ENCODE measurements at regions not wholly inside any gene's neighbourhood (a gene's known extent, or its start where the extent isn't known, plus 50 kb on each side); places are given as distances from the start of the nearest gene placed in this dataset.
A peak's percentile ranks its signal among the peaks of the same experiment; 100 is the strongest.
"Not testable (repeated sequence)": the region's sequence is repeated elsewhere in the genome, so short reads cannot be mapped to it uniquely, and the experiment has no call there.

DNA sequence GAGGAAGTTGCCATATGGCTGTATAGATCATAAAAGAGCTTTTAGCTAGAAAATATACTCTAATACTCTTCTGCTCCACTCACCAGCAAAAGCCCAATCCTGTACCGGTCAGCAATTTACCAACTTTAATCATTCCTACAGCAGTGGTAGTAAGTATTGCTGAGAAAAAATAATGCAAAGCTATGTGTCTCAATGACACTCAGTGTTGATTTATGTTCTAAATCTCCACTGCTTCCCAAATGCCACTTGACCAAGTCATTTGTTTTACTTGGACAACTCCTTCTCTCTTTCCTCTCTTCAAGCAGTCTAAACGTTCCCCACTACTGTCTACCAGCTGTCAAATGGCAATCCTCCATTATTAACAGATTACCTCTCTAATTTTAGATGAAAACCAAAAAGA is 201.8 kb upstream of the GK2 start:
- no peak for DNase-seq (ENCODE audit: low spot score)

DNA sequence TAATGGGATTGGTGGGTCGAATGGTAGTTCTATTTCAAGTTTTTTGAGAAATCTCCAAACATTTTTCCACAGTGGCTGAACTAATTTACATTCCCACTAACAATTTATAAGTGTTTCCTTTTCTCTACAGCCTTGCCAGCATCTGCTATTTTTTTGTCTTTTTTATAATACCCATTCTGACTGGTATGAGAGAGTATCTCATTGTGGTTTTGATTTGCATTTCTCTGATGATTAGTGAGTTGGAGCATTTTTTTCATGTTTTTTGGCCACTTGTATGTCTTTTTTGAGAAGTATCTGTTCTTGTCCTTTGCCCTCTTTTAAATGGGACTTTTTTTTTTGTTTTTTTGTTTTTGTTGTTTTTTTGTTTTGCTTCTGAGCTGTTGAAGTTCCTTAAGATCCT is 200.0 kb upstream of the GK2 start:
- DNase-seq (ENCODE audit: low spot score): no peak

DNA sequence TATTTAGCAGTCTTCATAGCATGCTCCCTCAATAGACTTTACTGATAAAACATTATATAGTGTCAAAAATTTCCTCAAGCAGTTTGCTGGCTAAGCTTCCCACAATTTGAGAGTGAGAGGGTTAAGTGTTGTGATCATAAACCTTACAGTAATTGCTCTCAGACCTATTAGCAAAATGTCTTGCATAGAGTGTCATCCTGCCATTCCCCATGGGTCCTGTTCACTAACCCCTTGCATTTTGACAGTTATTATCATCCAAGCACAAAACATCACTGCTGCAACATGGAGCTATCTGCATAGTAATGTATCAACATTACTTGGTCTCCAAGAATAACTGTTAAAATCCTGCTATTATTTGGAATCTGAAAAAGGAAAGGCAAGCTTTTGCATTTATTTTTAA is 196.1 kb upstream of the GK2 start:
- no peak for DNase-seq (ENCODE audit: low spot score)

DNA sequence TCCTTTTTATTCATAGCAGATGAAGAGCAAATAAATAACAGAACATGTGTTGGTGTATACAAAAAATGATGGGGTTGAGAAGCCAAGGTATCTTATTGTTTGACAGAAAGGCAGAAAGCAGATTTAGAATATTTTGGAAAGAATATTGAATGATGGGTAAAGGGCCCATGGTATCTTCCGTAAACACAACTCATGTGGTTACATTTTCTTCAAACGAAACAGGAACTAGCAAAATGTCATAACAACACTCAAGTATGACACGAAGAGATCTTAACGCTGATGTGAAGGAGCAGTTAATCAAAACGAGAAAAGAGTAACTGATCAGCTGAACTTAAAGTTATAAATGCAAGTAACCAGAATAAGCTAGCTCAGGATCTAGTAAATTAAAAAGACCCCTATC is 195.7 kb upstream of the GK2 start:
- DNase-seq (ENCODE audit: low spot score): no peak

DNA sequence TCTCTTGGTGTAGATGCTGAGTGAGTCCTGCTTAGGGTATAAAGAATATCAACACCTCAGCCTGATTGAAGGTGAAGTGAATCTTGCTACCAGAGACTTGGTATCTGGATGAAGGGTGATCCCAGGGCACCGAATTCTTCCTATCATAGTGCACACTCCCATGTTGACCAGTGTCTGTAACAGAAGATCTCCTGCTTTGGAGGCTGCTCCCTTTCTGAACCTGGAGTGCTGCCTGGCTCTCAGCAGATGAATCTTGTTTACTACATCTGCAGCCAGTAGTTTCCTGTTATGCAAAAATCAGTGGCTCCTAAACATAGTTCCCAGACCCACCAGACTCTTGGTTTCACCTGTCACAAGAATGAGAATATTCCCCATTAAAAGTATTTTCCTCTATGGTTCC is 191.7 kb upstream of the GK2 start:
- no peak for DNase-seq (ENCODE audit: low spot score)

DNA sequence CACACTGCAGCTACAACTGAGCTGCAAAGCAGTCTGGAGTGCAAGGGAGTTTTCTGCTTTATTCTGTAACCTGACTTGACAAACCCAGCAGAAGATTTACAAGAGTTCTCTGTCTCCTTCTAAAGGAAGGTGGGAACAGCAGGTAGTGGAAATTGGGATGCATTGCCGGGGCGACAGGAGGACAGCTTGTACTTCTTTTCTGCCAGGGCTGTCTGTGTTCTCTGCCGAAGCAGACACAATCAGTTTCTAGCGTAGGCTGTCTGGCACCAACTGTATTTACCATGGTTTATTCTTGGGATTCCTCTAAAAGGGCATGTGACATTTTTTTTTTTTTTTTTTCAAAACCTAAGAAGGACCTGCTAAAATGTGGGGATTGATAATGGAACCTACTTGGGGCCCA is 190.8 kb upstream of the GK2 start:
- peak; percentile 58 for DNase-seq (ENCODE audit: low spot score)

DNA sequence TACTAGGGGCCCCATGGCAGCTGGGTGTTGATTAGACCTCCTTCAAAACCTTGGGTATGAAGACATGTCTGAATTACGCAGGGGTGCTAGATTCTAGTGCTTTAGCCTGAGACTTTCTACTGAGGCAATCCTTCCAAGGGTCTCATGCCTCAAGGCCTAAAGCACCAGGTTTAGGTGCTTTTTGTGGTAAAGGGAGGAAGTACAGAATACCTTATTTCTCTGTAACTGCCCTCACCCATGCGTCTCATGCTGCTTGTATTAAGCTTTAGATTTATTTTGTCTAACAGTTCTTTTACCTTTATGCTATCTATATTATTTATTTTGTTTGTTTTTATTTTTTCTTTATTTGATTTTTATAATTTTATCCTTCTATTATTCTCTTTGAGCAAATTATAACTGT is 190.2 kb upstream of the GK2 start:
- DNase-seq (ENCODE audit: low spot score): no peak

DNA sequence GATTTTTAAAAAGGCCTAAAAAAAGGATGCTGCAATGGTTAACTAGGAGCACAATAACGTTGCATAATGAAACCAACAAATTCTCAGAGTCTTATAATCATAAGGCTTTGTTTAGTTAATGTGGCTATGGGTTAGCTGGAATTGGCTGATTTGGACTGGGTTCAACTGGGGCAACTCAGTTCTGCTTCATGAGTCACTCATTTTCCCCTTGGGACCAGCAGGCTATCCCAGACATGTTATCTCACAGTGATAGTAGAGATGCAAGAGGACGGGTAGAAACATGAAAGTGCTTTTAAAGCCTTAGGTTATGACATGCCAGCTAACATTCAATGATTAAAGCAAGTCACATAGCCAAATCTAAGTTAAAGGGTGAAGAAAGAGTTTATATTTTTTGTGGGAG is 189.2 kb upstream of the GK2 start:
- DNase-seq (ENCODE audit: low spot score): no peak

DNA sequence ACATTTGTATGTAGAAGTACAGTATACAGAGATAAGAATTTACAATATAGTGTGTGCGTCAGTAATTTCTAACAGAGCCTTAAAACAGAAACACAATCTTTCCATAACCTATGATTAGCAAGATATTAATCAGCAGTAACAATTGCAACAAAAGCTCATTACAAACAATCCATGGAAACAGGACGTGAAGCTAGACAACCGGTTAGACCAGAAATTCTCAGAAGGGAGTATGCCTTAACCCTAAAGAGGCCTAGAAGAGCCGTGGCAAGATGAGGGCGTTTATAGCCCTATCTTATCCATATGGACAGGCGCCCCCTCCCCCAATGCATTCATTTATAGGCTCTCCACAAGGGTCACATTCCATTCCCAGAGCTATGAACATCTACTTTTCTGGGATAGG is 184.2 kb upstream of the GK2 start:
- not testable (repeated sequence) for DNase-seq (ENCODE audit: low spot score)

DNA sequence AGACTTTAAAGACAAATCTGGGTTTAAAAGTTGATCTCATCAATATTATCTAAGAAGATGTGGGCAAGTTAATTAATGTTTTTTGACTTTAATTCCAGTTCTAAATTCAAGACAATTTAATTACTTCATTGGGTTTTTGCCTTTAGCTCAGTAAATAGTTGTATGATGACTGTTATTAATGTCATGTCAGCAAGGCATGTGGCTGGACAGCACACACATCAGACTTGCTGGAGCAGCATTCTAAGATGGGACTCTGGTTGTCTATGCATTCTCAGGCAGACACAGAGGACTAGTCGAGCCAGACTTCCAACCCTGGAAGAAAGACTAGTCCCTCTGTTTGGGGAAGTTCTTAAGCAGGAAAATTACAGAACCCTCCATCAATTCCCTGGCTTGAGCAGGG is 180.7 kb upstream of the GK2 start:
- no peak for DNase-seq (ENCODE audit: low spot score)

DNA sequence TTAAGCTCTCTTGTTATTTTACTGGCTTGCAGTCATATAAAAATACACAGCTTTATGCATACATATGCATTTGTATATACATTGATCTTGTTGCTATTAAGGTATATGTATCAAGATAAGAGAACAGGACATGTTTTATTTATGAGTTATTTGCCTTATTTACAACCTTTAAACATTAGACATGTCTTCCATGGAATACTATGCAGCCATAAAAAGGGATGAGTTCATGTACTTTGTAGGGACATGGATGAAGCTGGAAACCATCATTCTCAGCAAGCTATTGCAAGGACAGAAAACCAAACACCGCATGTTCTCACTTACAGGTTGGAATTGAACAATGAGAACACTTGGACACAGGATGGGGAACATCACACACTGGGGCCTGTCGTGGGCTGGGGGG is 179.2 kb upstream of the GK2 start:
- not testable (repeated sequence) for DNase-seq (ENCODE audit: low spot score)

DNA sequence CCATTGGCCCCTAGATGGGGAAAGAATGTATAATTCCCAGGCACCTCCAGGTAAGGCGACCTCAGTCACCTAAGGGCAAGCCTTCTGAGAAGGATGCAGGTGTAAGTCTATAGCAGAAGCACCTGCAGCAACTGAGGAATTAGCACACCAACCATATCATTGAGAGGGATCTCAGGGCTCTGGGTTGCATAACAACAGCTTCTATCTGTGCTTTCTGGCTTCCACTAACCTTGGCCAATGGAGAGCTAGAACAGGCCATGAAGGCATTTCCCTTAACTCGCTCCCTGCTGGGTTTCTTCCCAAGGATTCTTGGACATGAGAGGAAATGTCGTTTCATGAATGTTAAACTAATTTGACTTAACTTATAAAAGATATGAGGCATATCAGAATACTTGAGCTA is 177.8 kb upstream of the GK2 start:
- no peak for DNase-seq (ENCODE audit: low spot score)

DNA sequence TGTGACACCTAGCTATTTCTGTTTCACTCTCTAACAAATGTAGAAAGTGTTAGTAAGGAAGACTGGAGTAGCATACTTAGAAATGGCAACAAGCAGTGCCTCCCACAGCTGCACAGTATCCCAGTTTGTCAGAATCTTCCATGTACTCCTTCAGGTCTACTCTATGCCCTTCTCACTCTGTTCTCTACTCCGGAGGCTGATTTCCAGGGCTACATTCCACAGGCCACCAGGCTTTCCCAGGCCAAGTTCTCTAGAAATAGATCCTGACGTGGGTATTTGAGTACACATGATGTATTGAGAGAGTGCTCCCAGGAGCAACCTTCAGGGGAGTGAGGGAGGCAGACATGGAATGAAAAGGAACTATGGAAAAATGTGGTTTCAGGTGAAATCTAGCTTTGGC is 177.3 kb upstream of the GK2 start:
- DNase-seq (ENCODE audit: low spot score): no peak

DNA sequence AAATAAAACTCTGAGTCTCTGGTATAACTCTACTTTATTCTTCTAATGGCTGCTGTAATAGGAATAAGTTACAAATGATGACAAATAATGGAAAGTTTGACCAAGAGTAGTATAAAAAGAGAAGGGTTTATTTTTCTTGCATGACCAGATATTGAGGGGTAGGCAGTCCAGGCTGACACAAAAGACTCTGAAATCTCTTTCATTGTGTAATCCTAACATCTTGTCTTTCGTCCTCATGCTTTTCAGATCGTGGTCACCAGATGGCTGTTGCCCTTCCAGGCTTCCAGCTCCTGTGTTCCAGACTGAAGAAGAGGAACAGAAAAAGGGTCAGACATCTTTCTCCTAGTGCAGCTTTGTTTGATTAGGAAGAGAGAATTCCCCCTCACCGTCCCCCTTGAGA is 176.9 kb upstream of the GK2 start:
- DNase-seq (ENCODE audit: low spot score): no peak

DNA sequence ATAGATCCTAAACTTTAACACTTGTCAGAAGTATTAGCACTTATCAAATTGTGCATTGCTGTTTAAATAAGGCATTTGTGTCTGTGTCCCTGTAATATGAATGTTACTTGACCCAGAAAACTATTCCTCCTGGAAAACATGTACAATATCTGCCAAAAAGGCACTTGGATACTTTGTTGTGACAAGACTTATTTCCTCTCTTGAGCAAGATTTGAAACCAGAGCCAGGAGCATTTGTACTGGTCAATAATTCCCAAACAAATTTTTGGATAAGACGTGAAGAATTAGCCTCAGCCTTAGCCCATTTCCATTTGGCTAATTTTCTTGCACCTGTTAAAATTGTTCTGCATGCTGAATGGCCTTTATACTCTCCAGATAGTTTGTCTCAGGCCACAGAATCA is 176.3 kb upstream of the GK2 start:
- DNase-seq (ENCODE audit: low spot score): no peak

DNA sequence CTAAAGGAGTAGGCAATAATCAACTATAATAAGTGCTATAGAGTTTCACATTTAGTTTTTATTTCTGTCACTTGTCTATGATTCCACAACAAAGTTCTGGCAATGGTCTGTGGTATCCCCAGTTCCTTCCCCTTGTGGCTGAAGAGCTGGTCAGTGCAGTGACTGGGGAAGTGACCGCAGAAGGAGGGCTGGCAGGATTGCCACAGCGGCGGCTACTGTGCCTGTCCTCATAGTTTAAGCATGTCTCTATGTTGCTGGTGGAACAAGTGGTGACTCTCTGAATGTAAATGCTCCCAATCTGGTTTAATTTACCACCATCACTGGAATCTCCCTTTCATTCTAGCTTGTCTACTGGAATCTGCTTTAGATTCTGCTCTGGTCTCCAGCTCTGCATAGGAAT is 170.6 kb upstream of the GK2 start:
- DNase-seq (ENCODE audit: low spot score): no peak

DNA sequence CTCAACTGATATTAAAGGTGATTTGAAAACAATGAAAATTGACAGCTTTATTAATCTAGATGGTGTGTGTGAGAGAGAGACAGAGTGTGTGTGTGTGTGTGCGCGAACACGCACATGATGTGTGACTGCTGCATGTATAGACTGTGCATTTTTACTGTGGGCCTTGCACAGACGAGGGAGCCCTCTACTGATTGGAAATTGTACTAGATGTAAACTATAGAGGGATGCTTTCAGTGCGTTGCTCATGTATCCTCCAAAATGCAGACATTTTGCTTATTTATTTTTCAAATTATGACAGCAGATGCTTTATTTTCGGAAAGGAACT is 168.4 kb upstream of the GK2 start:
- DNase-seq (ENCODE audit: low spot score): peak; percentile 24

DNA sequence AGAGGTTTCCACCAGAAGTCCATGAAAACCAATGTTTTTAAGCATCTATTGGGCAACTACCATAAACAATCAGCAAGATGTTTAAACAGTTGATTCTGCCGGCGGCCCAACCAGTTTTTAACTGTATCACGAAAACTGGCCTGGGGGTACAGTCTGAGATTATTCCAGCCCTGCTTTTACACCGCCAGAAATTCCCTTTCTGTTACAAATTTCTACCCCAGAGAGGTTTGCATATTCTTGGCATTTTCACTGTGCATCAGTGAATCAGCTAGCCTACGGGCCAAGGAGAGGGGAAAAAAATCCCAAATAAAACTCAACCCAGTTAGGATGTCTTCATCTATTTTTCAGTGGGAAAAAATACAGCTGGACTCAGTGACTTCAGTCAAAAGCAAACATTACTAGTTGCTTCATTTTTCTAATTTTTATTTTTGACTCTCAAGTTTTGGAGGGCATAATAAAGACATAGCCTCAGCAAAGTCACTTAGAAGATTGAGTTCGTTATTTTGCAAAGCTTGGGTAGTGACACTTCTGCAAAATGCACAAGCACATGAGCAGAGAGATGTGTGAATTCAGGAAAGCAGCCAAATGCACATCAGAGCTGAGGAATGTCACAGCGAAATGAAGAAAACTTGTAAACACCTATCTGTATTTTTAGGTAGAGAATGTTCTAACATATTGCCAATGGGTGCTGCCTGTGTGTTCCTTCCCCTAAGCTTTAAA is 167.8 kb upstream of the GK2 start:
- DNase-seq (ENCODE audit: low spot score): no peak

DNA sequence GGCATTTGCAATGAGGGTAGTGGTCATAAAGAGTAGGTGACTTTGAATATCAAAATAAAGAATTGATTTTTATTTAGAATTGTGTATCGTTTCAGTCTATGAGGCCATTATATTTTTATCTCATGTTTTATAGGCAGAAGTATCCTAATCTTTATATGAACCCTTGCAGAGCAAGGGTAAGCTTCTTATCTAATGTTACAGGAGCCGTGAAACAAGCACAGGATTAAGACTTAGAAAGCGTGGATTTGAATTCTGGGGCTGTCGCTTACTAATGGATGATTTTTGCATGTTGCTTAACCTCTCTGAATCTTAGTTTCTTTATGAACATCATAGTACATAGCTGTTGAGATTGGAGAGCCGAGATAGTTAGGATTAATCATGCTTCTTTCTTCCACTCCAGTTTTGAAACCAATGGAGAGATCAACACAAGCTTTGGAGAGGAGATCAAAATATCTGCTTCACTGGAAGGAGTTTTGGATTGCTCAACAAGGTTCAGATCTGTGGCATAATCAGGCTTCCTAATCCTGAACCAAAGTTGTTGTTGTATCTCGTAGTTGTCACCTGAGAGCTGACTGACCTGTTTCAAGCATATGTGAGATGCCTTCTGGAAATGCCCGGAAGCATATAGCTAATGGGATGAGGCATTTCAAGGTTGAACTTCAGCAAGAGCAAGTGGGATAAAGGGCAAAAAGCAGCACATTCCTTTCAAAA is 166.9 kb upstream of the GK2 start:
- DNase-seq (ENCODE audit: low spot score): no peak

DNA sequence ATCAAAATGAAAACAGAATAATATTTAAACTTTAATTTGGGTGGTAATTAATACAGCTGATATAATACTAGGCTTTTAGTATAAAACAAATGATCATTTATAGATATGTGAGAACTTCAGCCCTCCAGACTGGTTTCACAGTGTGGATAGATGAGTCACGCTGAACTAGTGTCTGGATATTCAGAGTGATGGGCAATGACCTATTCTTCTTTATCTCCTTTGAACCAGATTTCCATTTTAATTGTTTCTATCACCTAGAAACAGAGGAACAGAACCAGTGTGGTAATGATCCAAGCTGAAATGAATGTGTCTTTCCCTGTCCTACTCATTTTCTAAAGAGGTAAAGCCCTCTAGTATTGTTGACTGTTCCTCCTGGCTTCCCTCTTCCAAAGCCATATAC is 155.2 kb upstream of the GK2 start:
- no peak for DNase-seq (ENCODE audit: low spot score)

DNA sequence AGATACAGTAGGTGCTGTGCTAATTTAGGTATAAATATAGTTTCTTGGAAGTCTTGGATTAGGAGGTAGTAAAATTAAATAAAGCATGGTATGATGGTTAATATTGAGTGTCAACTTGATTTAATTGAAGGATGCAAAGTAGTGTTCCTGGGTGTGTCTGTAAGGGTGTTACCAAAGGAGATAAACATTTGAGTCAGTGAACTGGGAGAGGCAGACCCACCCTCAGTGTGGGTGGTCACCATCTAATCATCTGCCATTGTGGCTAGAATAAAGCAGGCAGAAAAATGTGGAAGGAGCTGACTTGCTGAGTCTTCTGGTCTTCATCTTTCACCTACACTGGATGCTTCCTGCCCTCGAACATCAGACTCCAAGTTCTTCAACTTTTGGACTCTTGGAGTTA is 153.7 kb upstream of the GK2 start:
- DNase-seq (ENCODE audit: low spot score): no peak

DNA sequence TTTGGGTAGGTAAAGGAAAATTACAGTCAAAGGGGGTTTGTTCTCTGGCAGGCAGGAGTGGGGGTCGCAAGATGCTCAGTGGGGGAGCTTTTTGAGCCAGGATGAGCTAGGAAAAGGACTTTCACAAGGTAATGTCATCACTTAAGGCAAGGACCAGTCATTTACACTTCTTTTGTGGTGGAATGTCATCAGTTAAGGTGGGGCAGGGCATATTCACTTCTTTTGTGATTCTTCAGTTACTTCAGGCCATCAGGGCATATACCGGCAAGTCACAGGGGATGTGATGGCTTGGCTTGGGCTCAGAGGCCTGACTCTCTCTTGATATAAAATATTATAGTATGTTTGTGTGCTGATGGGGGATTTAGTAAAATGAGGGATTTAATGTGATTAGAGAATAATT is 151.4 kb upstream of the GK2 start:
- not testable (repeated sequence) for DNase-seq (ENCODE audit: low spot score)

DNA sequence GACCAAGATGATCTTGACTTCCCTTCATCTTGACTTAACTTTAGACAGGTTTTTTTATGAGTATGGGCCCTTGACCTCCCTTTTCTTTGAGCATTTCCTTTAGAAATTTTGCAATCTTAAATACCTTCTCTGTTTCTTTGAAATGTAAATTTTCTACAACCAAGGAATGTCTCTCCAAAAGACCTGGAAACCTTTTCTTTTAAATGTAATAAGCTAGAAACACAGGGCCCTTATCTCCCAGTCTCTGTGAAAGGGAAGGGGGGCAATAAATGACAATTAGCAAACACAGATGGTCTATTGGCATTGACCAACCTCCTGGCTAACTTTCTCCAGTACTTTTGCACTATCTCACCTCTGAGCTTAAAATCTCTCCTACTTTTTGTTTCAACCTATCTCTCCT is 144.3 kb upstream of the GK2 start:
- DNase-seq (ENCODE audit: low spot score): no peak

DNA sequence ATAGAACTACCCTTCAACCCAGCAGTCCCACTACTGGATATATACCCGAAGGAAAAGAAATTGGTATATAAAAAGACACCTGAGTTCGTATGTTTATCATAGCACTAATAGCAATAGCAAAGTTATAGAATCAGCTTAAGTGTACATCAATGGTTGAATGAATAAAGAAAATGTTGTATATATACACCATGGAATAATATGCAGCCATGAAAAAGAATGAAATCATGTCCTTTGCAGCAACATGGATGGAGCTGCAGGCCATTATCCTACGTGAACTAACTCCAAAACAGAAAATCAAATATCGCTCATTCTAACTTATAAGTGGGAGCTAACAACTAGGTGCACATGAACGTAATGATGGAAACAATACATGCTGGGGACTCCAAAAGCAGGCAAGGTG is 143.5 kb upstream of the GK2 start:
- DNase-seq (ENCODE audit: low spot score): no peak
